Liver (tissue), 8 donors: ENCODE measurements at regions not wholly inside any gene's neighbourhood (a gene's known extent, or its start where the extent isn't known, plus 50 kb on each side); places are given as distances from the start of the nearest gene placed in this dataset.

Source experiments
- DNase-seq: peaks from one replicate; pipeline ENCODE4 v3.0.0-alpha.2; 2017; ENCODE audit warnings: low spot score
- H3K27ac ChIP-seq, 2 donors: one replicate each; pipeline ENCODE4 v1.7.0; 2013; ENCODE audit warnings: inconsistent platforms in 2 of 2, low read length in 2 of 2, control low read depth in 1 of 2, low read depth in 1 of 2, mild to moderate bottlenecking in 1 of 2
- H3K27me3 ChIP-seq, 4 donors: one replicate each; pipeline versions ENCODE4 v1.6.1 to v1.7.0; 2013; ENCODE audit warnings: low read length in 3 of 4, inconsistent platforms in 1 of 4, mild to moderate bottlenecking in 1 of 4, moderate library complexity in 1 of 4; ENCODE audit not compliant: control insufficient read depth in 4 of 4, insufficient read depth in 4 of 4
- H3K36me3 ChIP-seq, 4 donors: one replicate each; pipeline versions ENCODE4 v1.6.1 to v1.7.0; 2013; ENCODE audit warnings: low read length in 3 of 4, mild to moderate bottlenecking in 3 of 4, low read depth in 1 of 4, moderate library complexity in 1 of 4; ENCODE audit not compliant: control insufficient read depth in 4 of 4, insufficient read depth in 3 of 4
- H3K4me1 ChIP-seq, 4 donors: one replicate each; pipeline versions ENCODE4 v1.6.1 to v1.7.0; 2013; ENCODE audit warnings: low read length in 3 of 4, mild to moderate bottlenecking in 3 of 4, moderate library complexity in 1 of 4; ENCODE audit not compliant: control insufficient read depth in 4 of 4, insufficient read depth in 4 of 4
- H3K4me3 ChIP-seq, 3 donors: one replicate each; pipeline versions ENCODE4 v1.6.1 to v1.7.0; 2013; ENCODE audit warnings: low read length in 3 of 3, control low read depth in 1 of 3, low read depth in 1 of 3, mild to moderate bottlenecking in 1 of 3
- H3K9ac ChIP-seq, 2 donors: one replicate each; pipeline ENCODE4 v1.7.0; 2013; ENCODE audit warnings: low read length in 2 of 2, mild to moderate bottlenecking in 2 of 2, moderate library complexity in 2 of 2, control low read depth in 1 of 2, low read depth in 1 of 2
- H3K9me3 ChIP-seq, 4 donors: one replicate each; pipeline versions ENCODE4 v1.6.1 to v1.7.0; 2013; ENCODE audit warnings: low read length in 3 of 4; ENCODE audit not compliant: control insufficient read depth in 4 of 4
- EGR1 ChIP-seq, 2 donors: IDR thresholded peaks; 2 replicates each; pipeline ENCODE4 v1.6.1; 2016 to 2018; ENCODE audit warnings: antibody characterized with exemption in 2 of 2, low read depth in 2 of 2
- FOXA1 ChIP-seq: IDR thresholded peaks from 2 replicates; pipeline ENCODE4 v1.6.1; 2016; ENCODE audit warnings: antibody characterized with exemption
- FOXA2 ChIP-seq: IDR thresholded peaks from 2 replicates; pipeline ENCODE4 v1.6.1; 2016; ENCODE audit warnings: antibody characterized with exemption
- HNF4A ChIP-seq, 2 donors: conservative IDR thresholded peaks; 2 replicates each; pipeline ENCODE4 v1.6.1; 2016; ENCODE audit warnings: antibody characterized with exemption in 2 of 2, mild to moderate bottlenecking in 2 of 2
- HNF4G ChIP-seq: IDR thresholded peaks from 2 replicates; pipeline ENCODE4 v1.6.1; 2016; ENCODE audit warnings: antibody characterized with exemption
- JUND ChIP-seq, 2 donors: IDR thresholded peaks; 2 replicates each; pipeline ENCODE4 v1.6.1; 2016; ENCODE audit warnings: antibody characterized with exemption in 2 of 2
- NR2F2 ChIP-seq: IDR thresholded peaks from 2 replicates; pipeline ENCODE4 v1.6.1; 2016; ENCODE audit warnings: antibody characterized with exemption
- RAD21 ChIP-seq, 2 donors: IDR thresholded peaks; 2 replicates each; pipeline ENCODE4 v1.6.1; 2016; ENCODE audit warnings: antibody characterized with exemption in 2 of 2, mild to moderate bottlenecking in 2 of 2
- TAF1 ChIP-seq: conservative IDR thresholded peaks from 2 replicates; pipeline ENCODE4 v1.6.1; 2016; ENCODE audit warnings: antibody characterized with exemption, mild to moderate bottlenecking
- WGBS: extraction: QIAGEN DNeasy Blood & Tissue Kit; methylation state at CpG from one replicate; pipeline ENCODE4 v1.1.7; 2013; 5-methylcytosine and 5-hydroxymethylcytosine counted together
- TF ChIP-seq, protein P1 (sequence below): IDR thresholded peaks from 2 replicates; pipeline ENCODE4 v1.6.1; 2016; ENCODE audit warnings: antibody characterized with exemption
- TF ChIP-seq, protein P2 (sequence below): IDR thresholded peaks from 2 replicates; pipeline ENCODE4 v1.6.1; 2016; ENCODE audit warnings: antibody characterized with exemption, mild to moderate bottlenecking
- TF ChIP-seq, protein P3 (sequence below): fragments of 150-350 bp; IDR thresholded peaks from 2 replicates; pipeline ENCODE4 v1.5.1; 2017; ENCODE audit warnings: improper control_type of control experiment, low read depth, low read length; ENCODE audit not compliant: missing input control
- TF ChIP-seq, protein P4 (sequence below): IDR thresholded peaks from 2 replicates; pipeline ENCODE4 v1.6.1; 2016; ENCODE audit warnings: antibody characterized with exemption
- TF ChIP-seq, protein P5 (sequence below): IDR thresholded peaks from 2 replicates; pipeline ENCODE4 v1.6.1; 2016; ENCODE audit warnings: antibody characterized with exemption
- donor health status: healthy.
- donor health status: healthy.
- donor health status: healthy.
- donor health status: healthy.
- donor health status: healthy.

DNA sequence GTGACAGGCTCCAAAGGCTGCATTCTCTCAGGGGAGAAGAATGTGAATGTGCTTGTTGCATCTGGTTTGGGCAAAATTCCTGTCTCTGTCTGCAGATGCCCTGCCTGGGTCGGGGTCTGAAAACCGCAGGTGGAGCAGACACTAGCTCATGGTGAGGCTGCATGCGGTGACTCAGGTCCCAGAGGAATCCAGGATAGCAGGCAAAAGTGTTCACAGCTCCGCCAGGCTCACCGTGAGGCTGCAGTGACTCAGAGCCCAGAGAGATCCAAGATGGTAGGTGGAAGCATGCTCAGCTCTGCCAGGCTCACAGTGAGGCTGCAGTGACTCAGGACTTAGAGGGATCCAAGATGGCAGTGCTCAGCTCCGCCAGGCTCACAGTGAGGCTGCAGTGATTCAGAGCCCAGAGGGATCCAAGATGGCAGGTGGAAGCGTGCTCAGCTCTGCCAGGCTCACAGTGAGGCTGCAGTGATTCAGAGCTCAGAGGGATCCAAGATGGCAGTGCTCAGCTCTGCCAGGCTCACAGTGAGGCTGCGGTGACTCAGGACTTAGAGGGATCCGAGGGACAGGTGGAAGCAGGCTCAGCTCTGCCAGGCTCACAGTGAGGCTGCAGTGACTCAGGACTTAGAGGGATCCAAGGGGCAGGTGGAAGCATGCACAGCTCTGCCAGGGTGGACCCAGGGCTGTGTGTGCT is 200.5 kb downstream of the ACKR3 start:
- Histone ChIP-seq H3K9ac (no peak overlapping the region), H3K4me1 (no peaks in the 10 kb centered on the region), H3K4me3 (no peak overlapping the region), H3K36me3 (no peaks in the 10 kb centered on the region), H3K27ac (no peak overlapping the region), H3K9me3 (peaks cover 0 to 8% (median 0%) of the 10 kb centered on the region in 4 donors), H3K27me3 (no peaks in the 10 kb centered on the region)
- DNase-seq, result no peak
- 94% methylated on average over 9 of the region's 9 CpGs for WGBS
- TF ChIP-seq NR2F2 (no peak), TAF1 (no peak), FOXA2 (no peak), JUND (IDR thresholded peaks at IDR 0.05) (no peak), FOXA1 (no peak)

DNA sequence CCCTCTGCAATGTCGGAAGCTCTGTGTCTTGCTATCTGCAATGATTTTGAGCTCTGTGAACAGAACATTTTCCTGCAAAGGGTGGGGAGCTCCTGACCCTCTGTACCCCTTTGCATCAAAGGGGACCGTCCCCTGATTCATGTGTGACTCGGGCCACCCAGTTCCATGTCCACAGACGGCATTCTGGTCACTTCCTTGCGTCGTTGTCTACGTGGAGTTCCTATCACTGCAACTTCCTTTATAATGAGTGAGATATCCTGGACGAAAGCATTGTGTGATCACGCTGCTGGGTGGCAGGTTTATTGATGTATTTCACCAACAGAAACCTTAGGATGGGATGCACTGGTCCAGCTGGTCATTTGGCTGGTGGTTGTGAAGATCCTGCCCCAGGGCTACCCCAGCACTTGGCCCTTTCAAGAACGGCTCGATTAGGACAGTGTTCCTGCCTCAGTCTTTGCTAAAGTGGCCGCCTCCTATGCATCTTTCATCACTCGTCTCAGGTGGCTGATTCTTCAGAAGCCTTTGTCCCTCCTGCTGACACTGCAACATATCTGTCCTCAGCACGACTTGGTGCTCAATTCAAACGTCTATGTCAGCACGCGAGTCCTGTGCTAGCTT is 202.7 kb downstream of the ACKR3 start:
- H3K27ac ChIP-seq, result no peak overlapping the region
- no peak for DNase-seq
- no peaks in the 10 kb centered on the region for H3K4me1 ChIP-seq
- H3K9ac ChIP-seq, result no peak overlapping the region
- 75% methylated on average over 17 of the region's 17 CpGs for WGBS
- TF ChIP-seq, protein P1, sequence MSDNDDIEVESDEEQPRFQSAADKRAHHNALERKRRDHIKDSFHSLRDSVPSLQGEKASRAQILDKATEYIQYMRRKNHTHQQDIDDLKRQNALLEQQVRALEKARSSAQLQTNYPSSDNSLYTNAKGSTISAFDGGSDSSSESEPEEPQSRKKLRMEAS, result no peak
- no peak for TF ChIP-seq HNF4G
- TF ChIP-seq, protein P2, sequence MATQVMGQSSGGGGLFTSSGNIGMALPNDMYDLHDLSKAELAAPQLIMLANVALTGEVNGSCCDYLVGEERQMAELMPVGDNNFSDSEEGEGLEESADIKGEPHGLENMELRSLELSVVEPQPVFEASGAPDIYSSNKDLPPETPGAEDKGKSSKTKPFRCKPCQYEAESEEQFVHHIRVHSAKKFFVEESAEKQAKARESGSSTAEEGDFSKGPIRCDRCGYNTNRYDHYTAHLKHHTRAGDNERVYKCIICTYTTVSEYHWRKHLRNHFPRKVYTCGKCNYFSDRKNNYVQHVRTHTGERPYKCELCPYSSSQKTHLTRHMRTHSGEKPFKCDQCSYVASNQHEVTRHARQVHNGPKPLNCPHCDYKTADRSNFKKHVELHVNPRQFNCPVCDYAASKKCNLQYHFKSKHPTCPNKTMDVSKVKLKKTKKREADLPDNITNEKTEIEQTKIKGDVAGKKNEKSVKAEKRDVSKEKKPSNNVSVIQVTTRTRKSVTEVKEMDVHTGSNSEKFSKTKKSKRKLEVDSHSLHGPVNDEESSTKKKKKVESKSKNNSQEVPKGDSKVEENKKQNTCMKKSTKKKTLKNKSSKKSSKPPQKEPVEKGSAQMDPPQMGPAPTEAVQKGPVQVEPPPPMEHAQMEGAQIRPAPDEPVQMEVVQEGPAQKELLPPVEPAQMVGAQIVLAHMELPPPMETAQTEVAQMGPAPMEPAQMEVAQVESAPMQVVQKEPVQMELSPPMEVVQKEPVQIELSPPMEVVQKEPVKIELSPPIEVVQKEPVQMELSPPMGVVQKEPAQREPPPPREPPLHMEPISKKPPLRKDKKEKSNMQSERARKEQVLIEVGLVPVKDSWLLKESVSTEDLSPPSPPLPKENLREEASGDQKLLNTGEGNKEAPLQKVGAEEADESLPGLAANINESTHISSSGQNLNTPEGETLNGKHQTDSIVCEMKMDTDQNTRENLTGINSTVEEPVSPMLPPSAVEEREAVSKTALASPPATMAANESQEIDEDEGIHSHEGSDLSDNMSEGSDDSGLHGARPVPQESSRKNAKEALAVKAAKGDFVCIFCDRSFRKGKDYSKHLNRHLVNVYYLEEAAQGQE, result no peak
- TF ChIP-seq FOXA2, result no peak
- TF ChIP-seq RAD21 (IDR thresholded peaks at IDR 0.05), result no peak
- TF ChIP-seq, protein P3, sequence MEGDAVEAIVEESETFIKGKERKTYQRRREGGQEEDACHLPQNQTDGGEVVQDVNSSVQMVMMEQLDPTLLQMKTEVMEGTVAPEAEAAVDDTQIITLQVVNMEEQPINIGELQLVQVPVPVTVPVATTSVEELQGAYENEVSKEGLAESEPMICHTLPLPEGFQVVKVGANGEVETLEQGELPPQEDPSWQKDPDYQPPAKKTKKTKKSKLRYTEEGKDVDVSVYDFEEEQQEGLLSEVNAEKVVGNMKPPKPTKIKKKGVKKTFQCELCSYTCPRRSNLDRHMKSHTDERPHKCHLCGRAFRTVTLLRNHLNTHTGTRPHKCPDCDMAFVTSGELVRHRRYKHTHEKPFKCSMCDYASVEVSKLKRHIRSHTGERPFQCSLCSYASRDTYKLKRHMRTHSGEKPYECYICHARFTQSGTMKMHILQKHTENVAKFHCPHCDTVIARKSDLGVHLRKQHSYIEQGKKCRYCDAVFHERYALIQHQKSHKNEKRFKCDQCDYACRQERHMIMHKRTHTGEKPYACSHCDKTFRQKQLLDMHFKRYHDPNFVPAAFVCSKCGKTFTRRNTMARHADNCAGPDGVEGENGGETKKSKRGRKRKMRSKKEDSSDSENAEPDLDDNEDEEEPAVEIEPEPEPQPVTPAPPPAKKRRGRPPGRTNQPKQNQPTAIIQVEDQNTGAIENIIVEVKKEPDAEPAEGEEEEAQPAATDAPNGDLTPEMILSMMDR, result no peak
- TF ChIP-seq, protein P4, sequence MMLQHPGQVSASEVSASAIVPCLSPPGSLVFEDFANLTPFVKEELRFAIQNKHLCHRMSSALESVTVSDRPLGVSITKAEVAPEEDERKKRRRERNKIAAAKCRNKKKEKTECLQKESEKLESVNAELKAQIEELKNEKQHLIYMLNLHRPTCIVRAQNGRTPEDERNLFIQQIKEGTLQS, result no peak
- TF ChIP-seq EGR1 (IDR thresholded peaks at IDR 0.05; ENCODE audit: low read depth in 2 of 2), result no peak
- no peak for TF ChIP-seq HNF4A (conservative IDR thresholded peaks at IDR 0.05)
- TF ChIP-seq, protein P5, sequence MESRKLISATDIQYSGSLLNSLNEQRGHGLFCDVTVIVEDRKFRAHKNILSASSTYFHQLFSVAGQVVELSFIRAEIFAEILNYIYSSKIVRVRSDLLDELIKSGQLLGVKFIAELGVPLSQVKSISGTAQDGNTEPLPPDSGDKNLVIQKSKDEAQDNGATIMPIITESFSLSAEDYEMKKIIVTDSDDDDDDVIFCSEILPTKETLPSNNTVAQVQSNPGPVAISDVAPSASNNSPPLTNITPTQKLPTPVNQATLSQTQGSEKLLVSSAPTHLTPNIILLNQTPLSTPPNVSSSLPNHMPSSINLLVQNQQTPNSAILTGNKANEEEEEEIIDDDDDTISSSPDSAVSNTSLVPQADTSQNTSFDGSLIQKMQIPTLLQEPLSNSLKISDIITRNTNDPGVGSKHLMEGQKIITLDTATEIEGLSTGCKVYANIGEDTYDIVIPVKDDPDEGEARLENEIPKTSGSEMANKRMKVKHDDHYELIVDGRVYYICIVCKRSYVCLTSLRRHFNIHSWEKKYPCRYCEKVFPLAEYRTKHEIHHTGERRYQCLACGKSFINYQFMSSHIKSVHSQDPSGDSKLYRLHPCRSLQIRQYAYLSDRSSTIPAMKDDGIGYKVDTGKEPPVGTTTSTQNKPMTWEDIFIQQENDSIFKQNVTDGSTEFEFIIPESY, result no peak
- no peak for TF ChIP-seq FOXA1
- no peaks in the 10 kb centered on the region for H3K27me3 ChIP-seq
- no peak overlapping the region for H3K4me3 ChIP-seq
- no peaks in the 10 kb centered on the region for H3K36me3 ChIP-seq
- no peaks in the 10 kb centered on the region for H3K9me3 ChIP-seq
